CD14-positive monocyte (primary cell): ENCODE measurements at regions not wholly inside any gene's neighbourhood (a gene's known extent, or its start where the extent isn't known, plus 50 kb on each side); places are given as distances from the start of the nearest gene placed in this dataset.

Source experiments
- DNase-seq, 3 donors: peaks; one replicate each; pipeline ENCODE4 v3.0.0-alpha.2; 2011 to 2022
- H2AFZ ChIP-seq: 2 replicates; pipeline ENCODE4 v1.6.0; 2012; ENCODE audit warnings: mild to moderate bottlenecking, low read depth, low read length, inconsistent platforms; ENCODE audit not compliant: insufficient read depth, poor library complexity, severe bottlenecking
- H3K27ac ChIP-seq, 2 donors: 1 replicate in 1 of 2; 2 replicates in 1 of 2; pipeline ENCODE4 v1.5.1; 2012 to 2013; ENCODE audit warnings: low read length in 2 of 2, control low read depth in 1 of 2, inconsistent platforms in 1 of 2, low read depth in 1 of 2, mild to moderate bottlenecking in 1 of 2
- H3K27me3 ChIP-seq, 2 donors: one replicate each; pipeline versions ENCODE4 v1.6.0 to v1.6.1; 2011 to 2013; ENCODE audit warnings: low read length in 2 of 2; ENCODE audit not compliant: control insufficient read depth in 2 of 2, insufficient read depth in 2 of 2
- H3K36me3 ChIP-seq, 2 donors: replicated peaks in 1 of 2; 1 replicate in 1 of 2; 2 replicates in 1 of 2; pipeline versions ENCODE4 v1.5.1 to v1.6.1; 2012 to 2013; ENCODE audit warnings: low read length in 2 of 2, control low read depth in 1 of 2, inconsistent platforms in 1 of 2, mild to moderate bottlenecking in 1 of 2; ENCODE audit not compliant: insufficient read depth in 2 of 2, control insufficient read depth in 1 of 2
- H3K4me1 ChIP-seq, 2 donors: 1 replicate in 1 of 2; 2 replicates in 1 of 2; pipeline versions ENCODE4 v1.5.1 to v1.6.1; 2012 to 2013; ENCODE audit warnings: low read length in 2 of 2, control low read depth in 1 of 2, inconsistent platforms in 1 of 2, mild to moderate bottlenecking in 1 of 2, moderate library complexity in 1 of 2; ENCODE audit not compliant: insufficient read depth in 2 of 2, control insufficient read depth in 1 of 2
- H3K4me2 ChIP-seq: replicated peaks from 2 replicates; pipeline ENCODE3; 2012; ENCODE audit warnings: low read length, moderate library complexity, mild to moderate bottlenecking; ENCODE audit not compliant: poor library complexity, severe bottlenecking; ENCODE audit errors: extremely low read depth
- H3K4me3 ChIP-seq, 3 experiments: fragments of 200-600 bp in 1 of 3; sonication (generic) in 1 of 3; replicated peaks in 1 of 3; 1 replicate in 2 of 3; 2 replicates in 1 of 3; pipeline ENCODE4 v1.5.1; 2011 to 2013; ENCODE audit warnings: low read length in 3 of 3, mild to moderate bottlenecking in 3 of 3, control low read depth in 2 of 3, low read depth in 2 of 3, inconsistent platforms in 1 of 3, moderate library complexity in 1 of 3
- H3K79me2 ChIP-seq: 2 replicates; pipeline ENCODE4 v1.6.0; 2012; ENCODE audit warnings: mild to moderate bottlenecking, control low read depth, inconsistent platforms, low read length, moderate library complexity; ENCODE audit not compliant: insufficient read depth
- H3K9ac ChIP-seq: 2 replicates; pipeline ENCODE4 v1.6.0; 2017; ENCODE audit warnings: low read length, mild to moderate bottlenecking; ENCODE audit not compliant: insufficient read depth, poor library complexity, severe bottlenecking
- H3K9me3 ChIP-seq, 2 donors: replicated peaks in 1 of 2; 1 replicate in 1 of 2; 2 replicates in 1 of 2; pipeline versions ENCODE4 v1.5.1 to v1.6.1; 2012 to 2013; ENCODE audit warnings: low read length in 2 of 2, control low read depth in 1 of 2; ENCODE audit not compliant: control insufficient read depth in 1 of 2, insufficient read depth in 1 of 2
- H4K20me1 ChIP-seq: 2 replicates; pipeline ENCODE4 v1.6.0; 2012; ENCODE audit warnings: mild to moderate bottlenecking, low read length, control low read depth, moderate library complexity; ENCODE audit not compliant: insufficient read depth
- H3K27ac Mint-ChIP-seq, 7 donors: one replicate each; pipeline ENCODE4 v1.8.0; 2020; ENCODE audit warnings: mild to moderate bottlenecking in 7 of 7, mixed read lengths in 7 of 7, moderate library complexity in 6 of 7, inconsistent platforms in 2 of 7
- H3K27me3 Mint-ChIP-seq, 3 donors: one replicate each; pipeline ENCODE4 v1.8.0; 2021 to 2022; ENCODE audit warnings: low read depth in 3 of 3, mild to moderate bottlenecking in 3 of 3, mixed read lengths in 3 of 3, moderate library complexity in 3 of 3, inconsistent platforms in 1 of 3
- H3K36me3 Mint-ChIP-seq, 2 donors: one replicate each; pipeline ENCODE4 v1.8.0; 2020; ENCODE audit warnings: mixed read lengths in 2 of 2, inconsistent platforms in 1 of 2, mild to moderate bottlenecking in 1 of 2
- H3K4me1 Mint-ChIP-seq: one replicate; pipeline ENCODE4 v1.8.0; 2020; ENCODE audit warnings: mild to moderate bottlenecking, mixed read lengths
- H3K4me3 Mint-ChIP-seq, 2 donors: one replicate each; pipeline ENCODE4 v1.8.0; 2020; ENCODE audit warnings: mild to moderate bottlenecking in 2 of 2, mixed read lengths in 2 of 2, moderate library complexity in 1 of 2
- H3K9me3 Mint-ChIP-seq, 7 donors: one replicate each; pipeline ENCODE4 v1.8.0; 2020 to 2022; ENCODE audit warnings: mixed read lengths in 7 of 7, mild to moderate bottlenecking in 6 of 7, moderate library complexity in 6 of 7, inconsistent platforms in 2 of 7
- CTCF ChIP-seq: fragments of 200-600 bp; IDR thresholded peaks from one replicate; pipeline ENCODE4 v1.8.0; 2022; ENCODE audit warnings: antibody characterized with exemption, mild to moderate bottlenecking
- WGBS: methylation state at CpG from one replicate; pipeline ENCODE4 v1.1.5; 2013; ENCODE audit warnings: missing lambda C conversion rate; ENCODE audit not compliant: insufficient coverage; 5-methylcytosine and 5-hydroxymethylcytosine counted together
- intact Hi-C, 2 donors: fragments of 100-400 bp; cut with micrococcal nuclease; formaldehyde crosslinking; loops; one replicate each; pipeline versions ENCODE4 v1.15.0 to v1.15.1; 2023

DNA sequence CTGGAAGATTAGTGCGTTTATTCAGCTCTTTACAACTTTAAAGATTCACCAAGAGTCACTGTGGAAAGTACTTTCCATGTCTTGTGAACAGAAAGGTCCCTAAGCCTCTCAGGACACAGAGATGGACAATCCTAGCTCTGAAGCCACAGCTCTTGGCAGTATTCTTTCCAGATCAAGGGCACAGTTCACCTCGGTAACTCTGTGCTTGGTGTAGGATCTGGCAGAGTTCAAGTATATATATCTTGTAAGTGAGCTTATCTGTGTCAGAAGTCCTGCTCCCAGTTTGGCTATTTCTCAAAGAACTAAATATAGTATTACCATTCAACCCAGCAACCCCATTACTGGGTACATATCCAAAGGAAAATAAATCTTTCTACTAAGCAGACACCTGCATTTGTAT is 183.7 kb downstream of the CBLN1 start:
- no peaks in the 10 kb centered on the region for H3K79me2 ChIP-seq
- H3K9me3 Mint-ChIP-seq = peaks cover 0 to 6% (median 4%) of the 10 kb centered on the region in 7 donors
- no peak for DNase-seq
- H2AFZ ChIP-seq = no peak overlapping the region
- no peaks in the 10 kb centered on the region for H3K4me1 ChIP-seq
- no peak overlapping the region for H3K27ac Mint-ChIP-seq
- H3K36me3 ChIP-seq = no peaks in the 10 kb centered on the region
- H3K27me3 ChIP-seq = no peaks in the 10 kb centered on the region
- WGBS = no CpG with 5 or more reads among the region's 2 CpGs
- H3K9me3 ChIP-seq = peaks cover 0 to 6% of the 10 kb centered on the region in 2 donors
- H3K4me3 ChIP-seq = no peak overlapping the region
- H3K27ac ChIP-seq = no peak overlapping the region
- H3K4me2 ChIP-seq = no peak overlapping the region
- intact Hi-C loops = no loop called here
- no peak overlapping the region for H3K9ac ChIP-seq
- H3K4me3 Mint-ChIP-seq = no peak overlapping the region
- H3K36me3 Mint-ChIP-seq = no peaks in the 10 kb centered on the region
- no peak for TF ChIP-seq CTCF
- H3K4me1 Mint-ChIP-seq = no peaks in the 10 kb centered on the region
- H3K27me3 Mint-ChIP-seq = no peaks in the 10 kb centered on the region
- H4K20me1 ChIP-seq = no peaks in the 10 kb centered on the region

DNA sequence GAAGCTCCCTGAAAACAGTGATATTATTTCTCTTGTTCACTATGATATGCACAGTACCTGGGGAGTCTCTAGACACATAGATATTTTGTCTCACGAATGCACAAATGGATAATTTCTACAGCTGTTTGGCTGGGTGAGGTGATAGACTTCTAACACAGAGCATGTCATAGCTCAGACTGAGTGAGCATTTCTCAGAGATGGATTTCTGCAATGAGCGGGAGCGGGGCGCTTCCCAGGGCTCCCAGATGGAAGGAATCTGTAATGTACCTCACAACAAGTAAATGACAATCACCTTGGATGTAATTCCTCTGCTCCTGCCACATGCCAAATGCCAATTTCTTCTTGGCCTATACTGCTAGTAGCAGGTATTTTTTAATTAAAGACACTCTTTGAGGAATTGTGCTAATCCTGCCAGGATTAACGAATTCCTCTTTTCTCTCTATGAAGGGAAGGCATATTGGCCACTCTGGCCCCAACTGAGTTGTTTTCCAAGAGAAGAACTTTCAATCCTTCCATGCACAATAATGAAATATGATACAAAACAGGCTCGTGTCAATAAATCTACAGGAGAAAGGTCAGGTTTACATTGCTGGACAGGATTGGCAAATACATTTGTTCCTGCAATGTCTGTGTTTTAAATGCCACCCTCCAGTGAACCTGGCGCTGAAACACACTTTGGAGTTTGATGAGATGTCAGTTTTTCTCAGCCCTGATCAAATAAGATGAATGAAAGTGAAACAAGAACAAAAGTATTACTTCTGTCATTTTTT is 185.3 kb downstream of the CBLN1 start:
- Mint-ChIP-seq H3K27me3 (no peaks in the 10 kb centered on the region), H3K4me1 (no peaks in the 10 kb centered on the region), H3K36me3 (no peaks in the 10 kb centered on the region), H3K9me3 (peaks cover 0 to 5% (median 3%) of the 10 kb centered on the region in 7 donors), H3K4me3 (no peak overlapping the region), H3K27ac (no peak overlapping the region)
- Histone ChIP-seq H2AFZ (no peak overlapping the region), H3K36me3 (no peaks in the 10 kb centered on the region), H3K9ac (no peak overlapping the region), H3K79me2 (no peaks in the 10 kb centered on the region), H4K20me1 (no peaks in the 10 kb centered on the region), H3K27me3 (no peaks in the 10 kb centered on the region), H3K4me1 (no peaks in the 10 kb centered on the region), H3K4me3 (no peak overlapping the region), H3K4me2 (no peak overlapping the region), H3K9me3 (peaks cover 0 to 4% of the 10 kb centered on the region in 2 donors), H3K27ac (no peak overlapping the region)
- TF ChIP-seq CTCF = no peak
- no peak for DNase-seq
- intact Hi-C loops = no loop called here
- no CpG with 5 or more reads among the region's 7 CpGs for WGBS
